HAP-1 (cell line): ENCODE measurements at regions not wholly inside any gene's neighbourhood (a gene's known extent, or its start where the extent isn't known, plus 50 kb on each side); places are given as distances from the start of the nearest gene placed in this dataset.
"Not testable (repeated sequence)": the region's sequence is repeated elsewhere in the genome, so short reads cannot be mapped to it uniquely, and the experiment has no call there.

Experiments used
- DNase-seq, 2 experiments: peaks; one replicate each; pipeline ENCODE4 v3.0.0-alpha.2; 2016 to 2020; ENCODE audit warnings: low spot score in 2 of 2
- H3K27me3 ChIP-seq: fragments of 250-450 bp; sonication (Bioruptor Pico); 2 replicates; pipeline ENCODE4 v1.5.1; 2020; ENCODE audit warnings: low read depth, mild to moderate bottlenecking, moderate library complexity
- H3K36me3 ChIP-seq: fragments of 250-450 bp; sonication (Bioruptor Pico); replicated peaks from 2 replicates; pipeline ENCODE4 v1.5.1; 2020; ENCODE audit warnings: mild to moderate bottlenecking
- H3K4me1 ChIP-seq: fragments of 250-450 bp; sonication (Bioruptor Pico); 2 replicates; pipeline ENCODE4 v1.5.1; 2020; ENCODE audit warnings: mild to moderate bottlenecking
- H3K4me3 ChIP-seq: fragments of 250-450 bp; sonication (Bioruptor Pico); 2 replicates; pipeline ENCODE4 v1.5.1; 2020; ENCODE audit warnings: mild to moderate bottlenecking, moderate library complexity
- H3K9me3 ChIP-seq: fragments of 250-450 bp; sonication (Bioruptor Pico); 2 replicates; pipeline ENCODE4 v1.5.1; 2020; ENCODE audit warnings: mild to moderate bottlenecking, moderate library complexity
- in situ Hi-C: fragments of 300-500 bp; cut with MboI; formaldehyde crosslinking; loops from 3 replicates; pipeline ENCODE4 v1.14.3; 2020; ENCODE audit warnings: low sequenced_read_pairs, inconsistent platforms, mixed read lengths

- no peak for DNase-seq
- in situ Hi-C loops: no loop called here
- Histone ChIP-seq H3K27me3 (no peaks in the 10 kb centered on the region), H3K4me3 (no peak overlapping the region), H3K4me1 (no peaks in the 10 kb centered on the region; the same call in 1 of the 2 replicates), H3K9me3 (no peaks in the 10 kb centered on the region), H3K36me3 (no peaks in the 10 kb centered on the region)
These were observed 948.9 kb upstream of the ARRDC3 start for GRCh38 chr5:92332039-92332438.

DNA sequence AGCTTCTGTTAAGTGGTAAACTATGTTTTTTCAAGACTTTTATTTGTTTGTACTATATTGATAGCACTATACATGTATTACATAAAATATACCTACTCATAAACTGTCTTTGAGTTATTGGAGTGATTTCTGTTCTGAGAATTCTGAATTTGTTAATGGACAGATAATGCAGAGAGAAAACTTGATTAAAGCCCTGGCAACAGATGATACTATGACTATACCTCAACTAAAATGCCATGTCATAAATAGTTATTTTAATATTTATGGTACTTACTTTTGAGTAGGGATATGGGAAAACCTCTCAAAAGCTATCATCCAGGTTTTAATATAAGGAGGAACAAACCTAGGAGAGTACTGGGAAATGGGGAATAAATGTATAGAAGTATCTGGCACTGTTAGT, 947.2 kb upstream of the ARRDC3 start:
- H3K27me3 ChIP-seq: no peaks in the 10 kb centered on the region
- H3K4me1 ChIP-seq: no peaks in the 10 kb centered on the region; the same call in 1 of the 2 replicates
- no peak for DNase-seq
- in situ Hi-C loops: no loop called here
- no peaks in the 10 kb centered on the region for H3K9me3 ChIP-seq
- no peak overlapping the region for H3K4me3 ChIP-seq
- no peaks in the 10 kb centered on the region for H3K36me3 ChIP-seq

- DNase-seq: no peak
- no peaks in the 10 kb centered on the region for H3K27me3 ChIP-seq
- in situ Hi-C loops: no loop called here
- no peaks in the 10 kb centered on the region for H3K9me3 ChIP-seq
- H3K36me3 ChIP-seq: no peaks in the 10 kb centered on the region
- H3K4me1 ChIP-seq: no peaks in the 10 kb centered on the region; the same call in 1 of the 2 replicates
- no peak overlapping the region for H3K4me3 ChIP-seq
These were observed 946.6 kb upstream of the ARRDC3 start for GRCh38 chr5:92329759-92330158.

GRCh38 chr5:92328584-92329259, 945.6 kb upstream of the ARRDC3 start:
- no peaks in the 10 kb centered on the region for H3K9me3 ChIP-seq
- no peaks in the 10 kb centered on the region; the same call in 1 of the 2 replicates for H3K4me1 ChIP-seq
- H3K36me3 ChIP-seq: no peaks in the 10 kb centered on the region
- DNase-seq: no peak
- H3K4me3 ChIP-seq: no peak overlapping the region
- in situ Hi-C loops: no loop called here
- no peaks in the 10 kb centered on the region for H3K27me3 ChIP-seq

DNA sequence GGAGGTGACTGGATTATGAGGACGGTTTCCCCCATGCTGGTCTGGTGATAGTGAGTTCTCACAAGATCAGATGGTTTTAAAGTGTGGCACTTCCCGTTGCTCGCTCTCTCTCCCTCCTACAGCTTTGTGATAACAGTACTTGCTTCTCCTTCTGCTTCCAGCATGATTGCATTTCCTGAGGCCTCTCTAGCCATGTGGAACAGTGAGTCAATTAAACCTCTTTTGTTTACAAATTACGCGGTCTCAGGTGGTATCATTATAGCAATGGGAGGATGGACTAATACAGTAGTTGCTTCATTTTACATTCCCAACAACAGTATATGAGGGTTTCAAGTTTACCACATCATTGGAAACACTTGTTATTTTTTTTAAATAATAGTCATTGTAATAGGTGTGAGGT, 937.3 kb upstream of the ARRDC3 start:
- Histone ChIP-seq H3K27me3 (0 out of 2 replicates have a peak, but pooled peaks cover 2% of the 10 kb centered on the region), H3K36me3 (no peaks in the 10 kb centered on the region), H3K4me3 (no peak overlapping the region), H3K9me3 (no peaks in the 10 kb centered on the region), H3K4me1 (no peaks in the 10 kb centered on the region)
- DNase-seq: no peak
- in situ Hi-C loops: no loop called here

GRCh38 chr5:92313385-92313784, 930.3 kb upstream of the ARRDC3 start:
- H3K36me3 ChIP-seq: no peaks in the 10 kb centered on the region
- H3K4me3 ChIP-seq: no peak overlapping the region
- H3K27me3 ChIP-seq: 0 out of 2 replicates have a peak, but pooled peaks cover 2% of the 10 kb centered on the region
- DNase-seq: no peak
- no peaks in the 10 kb centered on the region for H3K9me3 ChIP-seq
- in situ Hi-C loops: no loop called here
- H3K4me1 ChIP-seq: no peaks in the 10 kb centered on the region; the same call in 1 of the 2 replicates

- Histone ChIP-seq H3K4me1 (no peaks in the 10 kb centered on the region; the same call in 1 of the 2 replicates), H3K9me3 (no peaks in the 10 kb centered on the region), H3K36me3 (no peaks in the 10 kb centered on the region), H3K4me3 (no peak overlapping the region), H3K27me3 (no peaks in the 10 kb centered on the region)
- in situ Hi-C loops: no loop called here
- peak in 1 of 2 experiments; percentile 55 for DNase-seq
These were observed 926.3 kb upstream of the ARRDC3 start for GRCh38 chr5:92309336-92309991.

DNA sequence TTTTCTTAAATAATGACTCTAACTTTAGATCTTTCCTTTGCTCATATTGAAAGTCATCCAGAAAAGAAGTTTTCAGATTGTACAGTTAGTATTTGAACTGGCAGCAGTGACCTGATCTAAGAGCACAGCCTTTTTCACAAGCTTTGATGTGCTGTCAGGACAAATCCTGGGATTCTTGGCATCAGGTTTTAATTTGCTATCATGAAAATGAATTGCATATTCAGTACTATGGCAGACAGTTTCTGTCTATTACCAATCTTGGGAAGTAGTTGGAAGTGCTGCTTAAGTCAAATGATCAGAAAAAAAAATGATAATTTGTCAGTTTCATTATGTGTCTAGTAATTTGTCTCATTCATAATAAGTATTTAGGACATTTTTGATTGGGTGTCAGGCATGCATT, 925.6 kb upstream of the ARRDC3 start:
- Histone ChIP-seq H3K4me3 (no peak overlapping the region), H3K9me3 (no peaks in the 10 kb centered on the region), H3K27me3 (no peaks in the 10 kb centered on the region), H3K4me1 (no peaks in the 10 kb centered on the region; the same call in 1 of the 2 replicates), H3K36me3 (no peaks in the 10 kb centered on the region)
- DNase-seq: no peak
- in situ Hi-C loops: no loop called here

- H3K9me3 ChIP-seq, H3K36me3 ChIP-seq, H3K27me3 ChIP-seq, DNase-seq, H3K4me3 ChIP-seq, H3K4me1 ChIP-seq, in situ Hi-C loops: not testable (repeated sequence)
These were observed 919.2 kb upstream of the ARRDC3 start for GRCh38 chr5:92302356-92302755.

GRCh38 chr5:92283521-92283920, 900.4 kb upstream of the ARRDC3 start:
- H3K36me3 ChIP-seq: no peaks in the 10 kb centered on the region
- no peaks in the 10 kb centered on the region for H3K4me1 ChIP-seq
- H3K4me3 ChIP-seq: no peak overlapping the region
- H3K9me3 ChIP-seq: no peaks in the 10 kb centered on the region; the same call in 1 of the 2 replicates
- H3K27me3 ChIP-seq: no peaks in the 10 kb centered on the region
- in situ Hi-C loops: no loop called here
- DNase-seq: no peak

- in situ Hi-C loops, DNase-seq, H3K27me3 ChIP-seq, H3K36me3 ChIP-seq, H3K4me3 ChIP-seq, H3K9me3 ChIP-seq: not testable (repeated sequence)
- peaks cover 12% of the 10 kb centered on the region for H3K4me1 ChIP-seq
These were observed 888.6 kb upstream of the ARRDC3 start for GRCh38 chr5:92271750-92272149.

DNA sequence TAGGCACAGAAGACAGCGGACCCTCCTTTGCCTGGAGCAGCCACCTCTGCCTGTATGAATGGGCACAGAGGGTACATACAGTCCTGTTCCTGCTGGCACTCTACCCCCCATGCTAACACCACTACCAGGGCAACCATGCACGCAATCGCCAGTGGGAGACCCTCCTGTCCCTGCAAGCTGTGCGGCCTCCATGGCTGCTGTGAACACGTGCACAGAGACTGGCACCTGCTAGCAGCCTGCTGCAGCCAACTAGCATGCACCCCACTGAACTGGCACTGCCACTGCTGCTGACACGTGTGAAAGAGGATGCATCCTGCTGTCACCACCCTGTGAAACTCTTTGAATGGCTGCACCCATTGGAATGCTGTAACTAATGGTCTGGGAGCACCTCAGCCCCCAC, 885.2 kb upstream of the ARRDC3 start:
- H3K27me3 ChIP-seq: no peaks in the 10 kb centered on the region
- peaks cover 27% of the 10 kb centered on the region for H3K4me1 ChIP-seq
- no peaks in the 10 kb centered on the region for H3K36me3 ChIP-seq
- no peaks in the 10 kb centered on the region for H3K9me3 ChIP-seq
- no peak for DNase-seq
- H3K4me3 ChIP-seq: no peak overlapping the region
- in situ Hi-C loops: no loop called here

- in situ Hi-C loops: no loop called here
- H3K36me3 ChIP-seq: no peaks in the 10 kb centered on the region
- no peak overlapping the region for H3K4me3 ChIP-seq
- H3K27me3 ChIP-seq: no peaks in the 10 kb centered on the region
- no peaks in the 10 kb centered on the region for H3K9me3 ChIP-seq
- DNase-seq: no peak
- H3K4me1 ChIP-seq: peaks cover 32% of the 10 kb centered on the region
These were observed 884.7 kb upstream of the ARRDC3 start for GRCh38 chr5:92267830-92268229.

DNA sequence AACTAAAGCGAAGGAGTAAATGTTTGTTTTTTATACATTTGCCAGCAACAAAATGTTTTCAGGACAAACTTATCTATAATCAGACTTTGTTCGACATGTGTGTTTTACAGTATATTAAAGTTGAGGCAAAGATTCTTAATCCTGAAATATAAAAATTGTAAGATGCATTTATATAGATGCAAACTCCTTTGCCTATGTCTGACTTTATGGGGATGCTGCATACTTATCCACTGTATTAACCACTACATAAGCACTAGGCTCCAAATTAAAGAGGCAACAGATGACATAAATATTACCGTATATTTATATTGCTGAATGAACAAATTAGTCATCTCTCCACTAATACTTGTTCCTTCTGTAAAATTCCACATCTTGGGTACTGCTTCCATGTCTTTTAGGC, 882.7 kb upstream of the ARRDC3 start:
- no peaks in the 10 kb centered on the region for H3K27me3 ChIP-seq
- H3K36me3 ChIP-seq: no peaks in the 10 kb centered on the region
- in situ Hi-C loops: no loop called here

More for the DNA sequence above, 882.7 kb upstream of the ARRDC3 start:
- H3K4me1 ChIP-seq: peaks cover 39% of the 10 kb centered on the region
- H3K9me3 ChIP-seq: no peaks in the 10 kb centered on the region
- DNase-seq: no peak
- H3K4me3 ChIP-seq: no peak overlapping the region
